Caco-2 (cell line): ENCODE measurements at regions not wholly inside any gene's neighbourhood (a gene's known extent, or its start where the extent isn't known, plus 50 kb on each side); places are given as distances from the start of the nearest gene placed in this dataset.

Experiments used
- BruUV-seq: library from RNA; stranded (reverse); fragments of 400-500 nt; replicated peaks from 2 replicates; lab custom pipeline; 2021; lab: Mats Ljungman, UMichigan
- CTCF ChIA-PET: fragments of 300-600 bp; sonication (Branson Sonifier 250); formaldehyde crosslinking; loops from one replicate; lab custom pipeline; 2022; ENCODE audit warnings: antibody characterized with exemption; lab: Charles Lee
- POLR2A ChIA-PET: fragments of 300-600 bp; sonication (Branson Sonifier 250); formaldehyde crosslinking; loops from one replicate; lab custom pipeline; 2022; ENCODE audit warnings: antibody characterized with exemption; lab: Charles Lee
- DNase-seq, 2 experiments: peaks; one replicate each; pipeline versions ENCODE4 v3.0.0 to v3.0.0-alpha.2; 2020 to 2022
- H3K27me3 ChIP-seq: replicated peaks from 2 replicates; pipeline ENCODE4 v1.6.0; 2011; ENCODE audit warnings: low read length; ENCODE audit not compliant: control insufficient read depth, insufficient read depth
- H3K36me3 ChIP-seq: 2 replicates; pipeline ENCODE4 v1.5.1; 2011; ENCODE audit warnings: low read length; ENCODE audit not compliant: control insufficient read depth, insufficient read depth
- H3K4me1 ChIP-seq: fragments of 250-450 bp; sonication (Bioruptor Pico); 2 replicates; pipeline ENCODE4 v1.5.1; 2020; ENCODE audit warnings: mild to moderate bottlenecking
- H3K4me3 ChIP-seq: 2 replicates; pipeline ENCODE4 v1.5.1; 2011; ENCODE audit warnings: low read depth, mild to moderate bottlenecking, control low read depth, low read length
- H3K9me3 ChIP-seq: fragments of 250-450 bp; sonication (Bioruptor Pico); 2 replicates; pipeline ENCODE4 v1.5.1; 2020; ENCODE audit warnings: mild to moderate bottlenecking, moderate library complexity
- H3K27ac Mint-ChIP-seq: one replicate; pipeline ENCODE4 v1.8.0; 2022; ENCODE audit warnings: mixed read lengths; ENCODE audit not compliant: unreplicated experiment
- H3K27me3 Mint-ChIP-seq: one replicate; pipeline ENCODE4 v1.8.0; 2022; ENCODE audit warnings: mixed read lengths; ENCODE audit not compliant: insufficient read depth, unreplicated experiment
- H3K36me3 Mint-ChIP-seq: one replicate; pipeline ENCODE4 v1.8.0; 2022; ENCODE audit warnings: mild to moderate bottlenecking, mixed read lengths; ENCODE audit not compliant: insufficient read depth, unreplicated experiment
- H3K4me1 Mint-ChIP-seq: one replicate; pipeline ENCODE4 v1.8.0; 2022; ENCODE audit warnings: low read depth, mixed read lengths; ENCODE audit not compliant: unreplicated experiment
- H3K4me3 Mint-ChIP-seq: one replicate; pipeline ENCODE4 v1.8.0; 2022; ENCODE audit warnings: mild to moderate bottlenecking, moderate library complexity, mixed read lengths; ENCODE audit not compliant: unreplicated experiment
- H3K9me3 Mint-ChIP-seq: one replicate; pipeline ENCODE4 v1.8.0; 2022; ENCODE audit warnings: mixed read lengths; ENCODE audit not compliant: unreplicated experiment
- CTCF ChIP-seq, 2 experiments: fragments of 200-600 bp in 1 of 2; IDR thresholded peaks; 1 replicate in 1 of 2; 2 replicates in 1 of 2; pipeline versions ENCODE4 v1.5.1 to v1.8.0; 2011 to 2022; ENCODE audit warnings: antibody characterized with exemption in 1 of 2, control low read depth in 1 of 2, inconsistent platforms in 1 of 2, low read depth in 1 of 2, low read length in 1 of 2, mild to moderate bottlenecking in 1 of 2, moderate library complexity in 1 of 2; ENCODE audit not compliant: insufficient read depth in 1 of 2, severe bottlenecking in 1 of 2, unreplicated experiment in 1 of 2
- intact Hi-C: fragments of 100-400 bp; cut with micrococcal nuclease; formaldehyde crosslinking; loops from one replicate; pipeline ENCODE4 v1.10.0; 2022; ENCODE audit not compliant: unreplicated experiment

DNA sequence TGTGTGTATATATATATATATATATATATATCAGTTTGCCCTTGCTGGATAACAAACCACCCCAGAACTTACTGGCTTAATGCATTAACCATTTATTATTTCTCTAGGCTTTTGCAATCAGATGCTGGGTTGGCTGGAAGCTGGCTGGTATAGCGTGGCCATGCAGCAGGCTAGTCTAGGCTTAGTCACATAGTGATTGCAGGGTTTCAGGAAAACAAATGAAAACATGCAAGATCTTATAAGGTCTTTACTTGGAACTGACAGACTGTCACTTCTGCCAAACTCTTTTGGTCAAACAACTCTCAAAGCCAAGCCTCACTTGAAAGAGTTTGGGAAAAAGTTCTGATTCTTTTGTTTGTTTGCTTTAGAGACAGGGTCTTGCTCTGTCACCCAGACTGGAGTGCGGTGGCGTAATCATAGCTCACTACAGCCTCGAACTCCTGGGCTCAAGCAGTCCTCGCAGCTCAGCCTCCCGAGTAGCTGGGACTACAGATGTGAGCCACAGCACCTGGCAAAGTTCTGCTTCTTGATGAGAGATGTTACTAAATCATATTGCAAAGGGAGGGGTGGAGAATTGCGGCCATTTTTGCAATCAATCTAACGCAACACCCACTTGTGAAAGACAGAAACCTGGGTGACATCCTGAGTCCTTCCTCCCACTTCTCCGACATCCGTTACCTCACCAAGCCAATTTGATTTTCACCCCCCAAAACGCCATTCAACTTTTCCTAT, 58.7 kb upstream of the SMOX start:
- Histone ChIP-seq H3K4me1 (peaks cover 13% of the 10 kb centered on the region), H3K27me3 (no peaks in the 10 kb centered on the region), H3K36me3 (no peaks in the 10 kb centered on the region), H3K4me3 (no peak overlapping the region), H3K9me3 (no peaks in the 10 kb centered on the region)
- Mint-ChIP-seq H3K4me1 (peaks cover 7% of the 10 kb centered on the region), H3K27me3 (no peaks in the 10 kb centered on the region), H3K4me3 (no peak overlapping the region), H3K27ac (no peak overlapping the region), H3K9me3 (peaks cover 7% of the 10 kb centered on the region), H3K36me3 (peaks cover 8% of the 10 kb centered on the region)
- DNase-seq: no peak
- ChIA-PET CTCF (no interaction called here), POLR2A (no interaction called here)
- no TSS peak for BruUV-seq
- intact Hi-C loops: no loop called here
- no peak for TF ChIP-seq CTCF (IDR thresholded peaks at IDR 0.05; ENCODE audit: insufficient read depth in 1 of 2, low read depth in 1 of 2, low read length in 1 of 2, severe bottlenecking in 1 of 2, unreplicated experiment in 1 of 2)

GRCh38 chr20:4088766-4089165, 59.9 kb upstream of the SMOX start:
- no peaks in the 10 kb centered on the region for H3K9me3 ChIP-seq
- no peak for DNase-seq
- H3K4me1 Mint-ChIP-seq: peaks cover 7% of the 10 kb centered on the region
- H3K27me3 Mint-ChIP-seq: no peaks in the 10 kb centered on the region
- POLR2A ChIA-PET: no interaction called here
- H3K27me3 ChIP-seq: no peaks in the 10 kb centered on the region
- CTCF ChIA-PET: no interaction called here
- H3K4me3 Mint-ChIP-seq: no peak overlapping the region
- BruUV-seq: no TSS peak
- no peaks in the 10 kb centered on the region for H3K9me3 Mint-ChIP-seq
- H3K4me3 ChIP-seq: no peak overlapping the region
- H3K27ac Mint-ChIP-seq: no peak overlapping the region
- peaks cover 8% of the 10 kb centered on the region for H3K36me3 Mint-ChIP-seq
- TF ChIP-seq CTCF (IDR thresholded peaks at IDR 0.05; ENCODE audit: insufficient read depth in 1 of 2, low read depth in 1 of 2, low read length in 1 of 2, severe bottlenecking in 1 of 2, unreplicated experiment in 1 of 2): no peak
- no peaks in the 10 kb centered on the region for H3K36me3 ChIP-seq
- intact Hi-C loops: no loop called here
- peaks cover 13% of the 10 kb centered on the region for H3K4me1 ChIP-seq

- H3K27me3 ChIP-seq: no peaks in the 10 kb centered on the region
- Mint-ChIP-seq H3K4me3 (no peak overlapping the region), H3K36me3 (peaks cover 8% of the 10 kb centered on the region), H3K27me3 (no peaks in the 10 kb centered on the region), H3K27ac (no peak overlapping the region), H3K9me3 (no peaks in the 10 kb centered on the region), H3K4me1 (peaks cover 7% of the 10 kb centered on the region)
- no TSS peak for BruUV-seq
- TF ChIP-seq CTCF (IDR thresholded peaks at IDR 0.05; ENCODE audit: insufficient read depth in 1 of 2, low read depth in 1 of 2, low read length in 1 of 2, severe bottlenecking in 1 of 2, unreplicated experiment in 1 of 2): no peak
- no peaks in the 10 kb centered on the region for H3K9me3 ChIP-seq
- H3K4me3 ChIP-seq: no peak overlapping the region
- ChIA-PET POLR2A (no interaction called here), CTCF (no interaction called here)
- H3K4me1 ChIP-seq: peaks cover 13% of the 10 kb centered on the region
- no peak for DNase-seq
- intact Hi-C loops: no loop called here
- H3K36me3 ChIP-seq: no peaks in the 10 kb centered on the region
Measured at GRCh38 chr20:4087923-4088322, 60.7 kb upstream of the SMOX start.
